HG03457 (cell line): ENCODE measurements at regions not wholly inside any gene's neighbourhood (a gene's known extent, or its start where the extent isn't known, plus 50 kb on each side); places are given as distances from the start of the nearest gene placed in this dataset.
"Not testable (repeated sequence)": the region's sequence is repeated elsewhere in the genome, so short reads cannot be mapped to it uniquely, and the experiment has no call there.

Experiments used
- ATAC-seq: cut with Tn5 transposase; IDR thresholded peaks from one replicate; pipeline ENCODE4 v1.9.1; 2021; ENCODE audit warnings: moderate number of reproducible peaks; ENCODE audit not compliant: unreplicated experiment

GRCh38 chrX:110511238-110511637 is 152.6 kb downstream of the RTL9 start:
- ATAC-seq, result no peak

GRCh38 chrX:110512341-110512740 is 153.7 kb downstream of the RTL9 start:
- no peak for ATAC-seq

DNA sequence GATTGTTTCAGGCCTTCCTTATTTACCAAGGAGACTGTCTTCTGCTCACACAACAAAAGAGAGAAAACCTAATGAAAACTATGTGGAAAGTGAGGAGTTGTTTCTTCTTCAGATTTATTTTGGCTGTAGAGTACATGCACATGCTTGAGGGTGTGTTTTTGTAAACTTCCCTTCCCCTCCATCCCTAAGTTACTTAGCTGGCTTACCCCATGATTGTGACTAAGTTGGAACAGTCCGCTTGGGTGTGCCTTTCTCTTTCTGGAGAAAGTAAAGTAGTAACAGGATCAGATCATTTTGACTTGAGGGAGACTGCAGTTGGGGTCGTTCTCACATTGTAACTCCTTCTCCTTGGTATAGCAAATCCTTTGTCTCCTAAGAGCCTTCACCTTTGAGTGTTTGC is 155.9 kb downstream of the RTL9 start:
- no peak for ATAC-seq

GRCh38 chrX:110519501-110519900 is 160.9 kb downstream of the RTL9 start:
- ATAC-seq, result no peak

- no peak for ATAC-seq
Observed at GRCh38 chrX:110519906-110520452, 161.3 kb downstream of the RTL9 start.

DNA sequence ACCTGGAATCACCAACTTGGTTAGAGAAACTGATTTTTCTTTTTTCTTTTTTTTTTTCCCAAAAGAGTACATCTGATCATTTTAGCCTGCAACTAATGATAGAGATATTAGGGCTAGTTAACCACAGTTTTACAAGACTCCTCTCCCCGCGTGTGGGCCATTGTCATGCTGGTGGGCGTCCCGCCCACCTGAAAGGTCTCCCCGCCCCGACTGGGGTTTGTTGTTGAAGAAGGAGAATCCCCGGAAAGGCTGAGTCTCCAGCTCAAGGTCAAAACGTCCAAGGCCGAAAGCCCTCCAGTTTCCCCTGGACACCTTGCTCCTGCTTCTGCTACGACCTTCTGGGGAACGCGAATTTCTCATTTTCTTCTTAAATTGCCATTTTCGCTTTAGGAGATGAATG is 162.0 kb downstream of the RTL9 start:
- not testable (repeated sequence) for ATAC-seq

GRCh38 chrX:110531873-110532580 is 173.4 kb downstream of the RTL9 start:
- no peak for ATAC-seq

DNA sequence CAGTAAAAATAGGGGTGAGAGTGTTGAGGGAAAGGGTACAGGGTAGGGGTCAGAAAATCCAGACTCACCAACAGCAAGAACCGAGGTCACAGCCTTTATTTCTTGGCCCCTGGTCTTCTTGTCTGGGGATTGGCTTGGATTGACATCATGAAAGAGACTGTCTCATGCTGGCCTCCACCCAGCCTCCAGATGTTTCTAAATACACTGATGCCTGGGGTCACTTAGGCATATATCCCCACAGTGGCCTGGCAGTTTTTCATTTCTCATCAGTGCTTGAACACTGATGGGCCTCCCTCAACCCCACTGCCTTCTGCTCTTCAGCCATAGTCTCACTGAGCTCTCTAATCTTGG is 173.9 kb downstream of the RTL9 start:
- ATAC-seq, result no peak

GRCh38 chrX:110536816-110537215 is 178.2 kb downstream of the RTL9 start:
- ATAC-seq, result no peak

DNA sequence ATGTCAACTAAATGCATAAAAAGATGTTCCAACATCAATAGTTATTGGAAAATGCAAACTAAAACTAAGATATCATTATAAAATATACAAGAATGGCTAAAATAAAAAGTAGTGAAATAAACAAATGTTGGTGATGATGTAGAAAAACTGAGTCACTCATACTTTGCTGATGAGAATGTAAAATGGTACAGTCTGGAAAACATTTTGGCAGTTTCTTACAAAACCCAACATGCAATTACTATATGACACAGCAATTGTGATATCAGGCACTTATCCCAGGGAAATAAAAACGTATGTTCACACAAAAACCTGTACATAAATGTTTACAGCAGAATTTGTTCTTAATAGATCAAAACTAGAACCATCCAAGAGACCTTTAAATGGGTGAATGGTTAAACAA is 182.6 kb downstream of the RTL9 start:
- ATAC-seq, result no peak

DNA sequence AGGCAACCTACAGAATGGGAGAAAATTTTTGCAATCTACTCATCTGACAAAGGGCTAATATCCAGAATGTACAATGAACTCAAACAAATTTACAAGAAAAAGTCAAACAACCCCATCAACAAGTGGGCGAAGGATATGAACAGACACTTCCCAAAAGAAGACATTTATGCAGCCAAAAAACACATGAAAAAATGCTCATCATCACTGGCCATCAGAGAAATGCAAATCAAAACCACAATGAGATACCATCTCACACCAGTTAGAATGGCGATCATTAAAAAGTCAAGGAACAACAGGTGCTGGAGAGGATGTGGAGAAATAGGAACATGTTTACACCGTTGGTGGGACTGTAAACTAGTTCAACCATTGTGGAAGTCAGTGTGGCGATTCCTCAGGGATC is 192.2 kb downstream of the RTL9 start:
- not testable (repeated sequence) for ATAC-seq

- ATAC-seq, result no peak
Observed at GRCh38 chrX:110557864-110558263, 199.2 kb downstream of the RTL9 start.

DNA sequence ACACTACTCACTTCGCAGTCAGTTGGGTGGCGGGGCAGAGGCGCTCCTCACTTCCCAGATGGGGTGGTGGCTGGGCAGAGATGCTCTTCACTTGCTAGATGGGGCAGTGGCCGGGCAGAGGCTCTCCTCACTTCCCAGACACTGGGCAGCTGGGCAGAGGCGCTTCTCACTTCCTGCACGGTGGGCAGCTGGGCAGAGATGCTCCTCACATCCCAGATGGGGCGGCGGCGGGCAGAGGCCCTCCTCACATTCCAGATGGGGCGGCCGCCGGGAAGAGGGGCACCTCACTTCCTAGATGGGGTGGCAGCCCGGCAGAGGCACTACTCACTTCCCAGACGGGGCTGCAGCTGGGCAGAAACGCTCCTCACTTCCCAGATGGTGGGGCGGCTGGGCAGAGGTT is 199.8 kb downstream of the RTL9 start:
- no peak for ATAC-seq

- no peak for ATAC-seq
Observed at GRCh38 chrX:110561034-110561433, 202.4 kb downstream of the RTL9 start.

- no peak for ATAC-seq
Observed at GRCh38 chrX:110563282-110563681, 204.6 kb downstream of the RTL9 start.

GRCh38 chrX:110568441-110568840 is 209.8 kb downstream of the RTL9 start:
- ATAC-seq, result no peak

GRCh38 chrX:110569506-110569905 is 210.9 kb downstream of the RTL9 start:
- ATAC-seq, result no peak

DNA sequence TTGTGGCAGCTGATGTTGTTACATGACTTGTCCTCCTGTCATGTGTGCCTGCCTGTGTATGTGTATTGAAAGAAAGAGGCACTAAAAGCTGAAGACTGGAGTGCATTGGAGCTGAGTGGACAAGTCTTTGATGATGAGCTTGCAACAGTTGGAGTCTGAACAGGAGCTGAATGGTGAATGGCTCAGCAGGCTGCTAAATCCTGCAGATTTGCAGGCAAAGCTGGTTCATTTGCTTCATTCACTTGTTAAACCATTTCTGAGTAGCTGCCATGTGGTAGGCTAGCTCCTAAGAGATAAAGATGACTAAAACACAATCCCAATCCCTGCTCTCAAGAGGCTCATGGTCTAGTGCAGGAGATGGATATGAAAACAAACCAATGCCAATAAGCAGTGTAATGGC is 217.3 kb downstream of the CHRDL1 start:
- no peak for ATAC-seq

- no peak for ATAC-seq
Observed at GRCh38 chrX:110584083-110584482, 211.5 kb downstream of the CHRDL1 start.

- ATAC-seq, result no peak
Observed at GRCh38 chrX:110588164-110588563, 207.5 kb downstream of the CHRDL1 start.

DNA sequence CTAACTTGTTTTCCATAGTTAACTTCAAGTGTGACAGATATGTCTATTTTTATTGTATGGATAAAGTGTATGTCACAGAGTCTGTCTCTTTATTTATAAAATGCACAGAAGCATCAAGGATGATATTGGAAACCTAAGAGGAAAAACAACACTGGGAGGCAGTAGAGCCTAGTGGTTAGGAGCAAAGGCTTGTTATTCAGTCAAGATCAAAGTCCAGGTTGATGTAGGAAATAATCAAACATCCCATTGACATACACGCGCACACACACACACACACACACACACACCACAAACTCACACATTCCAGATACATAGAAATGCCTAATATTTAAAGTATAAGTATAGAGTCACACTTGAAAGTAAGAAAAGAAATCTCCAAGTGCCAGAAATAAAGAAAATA is 206.8 kb downstream of the CHRDL1 start:
- no peak for ATAC-seq

DNA sequence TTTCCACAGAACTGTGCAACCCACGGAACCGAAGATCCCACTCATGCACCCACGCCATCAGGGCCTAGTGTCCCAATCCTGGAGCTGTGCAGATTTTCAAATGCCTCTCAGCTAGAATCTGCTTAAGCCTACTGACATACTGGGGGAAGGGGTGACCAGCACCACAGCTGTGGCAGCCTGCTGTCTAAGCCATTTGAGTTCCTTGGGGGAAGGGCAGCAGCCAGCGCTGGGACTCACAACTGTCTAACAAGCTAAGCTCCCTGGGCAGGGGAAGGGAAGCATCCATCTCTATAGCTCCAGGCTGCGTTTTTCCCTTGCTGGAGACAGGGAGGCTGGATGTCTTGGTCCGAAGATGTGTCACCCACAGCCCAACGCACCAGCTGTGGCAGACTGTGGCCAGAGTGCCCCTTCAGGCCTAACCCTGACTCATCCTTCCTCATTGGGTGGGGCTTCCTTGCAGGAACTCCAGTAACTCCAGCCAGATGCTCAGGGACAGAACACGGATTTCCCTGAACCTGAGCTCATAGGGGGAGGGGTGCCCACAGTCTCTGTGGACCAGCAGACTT is 194.8 kb downstream of the CHRDL1 start:
- no peak for ATAC-seq

DNA sequence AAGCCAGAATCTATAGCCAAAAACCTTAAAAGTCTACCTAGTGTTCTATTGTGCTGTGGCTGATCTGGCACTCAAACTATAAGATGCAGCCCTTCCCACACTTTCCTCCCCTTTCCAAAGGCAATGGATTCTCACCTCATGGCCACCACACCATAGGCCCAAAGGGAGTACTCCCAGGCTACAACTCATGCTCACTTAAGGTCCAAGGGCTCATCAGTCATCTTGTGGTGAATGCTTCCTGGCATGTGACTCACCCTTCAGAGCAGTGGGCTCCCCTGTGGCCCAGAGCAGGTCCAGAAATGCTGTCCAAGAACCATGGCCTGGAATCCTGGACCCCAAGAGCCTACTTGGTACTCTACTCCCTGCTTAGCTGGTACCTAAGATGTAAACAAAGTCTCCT is 181.0 kb downstream of the CHRDL1 start:
- no peak for ATAC-seq
